Tibial artery (tissue), 4 donors: ENCODE measurements at regions not wholly inside any gene's neighbourhood (a gene's known extent, or its start where the extent isn't known, plus 50 kb on each side); places are given as distances from the start of the nearest gene placed in this dataset.

ENCODE experiments used
- DNase-seq, 2 donors: peaks; one replicate each; pipeline ENCODE4 v3.0.0-alpha.2; 2019
- H3K27ac ChIP-seq, 2 donors: fragments of 200-600 bp; sonication (generic) in 1 of 2; 1 replicate in 1 of 2; 2 replicates in 1 of 2; pipeline ENCODE4 v1.5.1; 2018 to 2019; ENCODE audit warnings: mild to moderate bottlenecking in 1 of 2
- H3K27me3 ChIP-seq, 2 donors: fragments of 200-600 bp; sonication (generic) in 1 of 2; one replicate each; pipeline versions ENCODE4 v1.5.1 to v1.6.0; 2016 to 2019
- H3K36me3 ChIP-seq, 3 donors: fragments of 200-600 bp; sonication (generic) in 2 of 3; one replicate each; pipeline ENCODE4 v1.5.1; 2016 to 2019; ENCODE audit warnings: mild to moderate bottlenecking in 2 of 3
- H3K4me1 ChIP-seq, 4 donors: fragments of 200-600 bp; sonication (generic) in 2 of 4; 1 replicate in 3 of 4; 2 replicates in 1 of 4; pipeline ENCODE4 v1.5.1; 2016 to 2019
- H3K4me3 ChIP-seq, 2 donors: fragments of 200-600 bp; sonication (generic) in 1 of 2; 1 replicate in 1 of 2; 2 replicates in 1 of 2; pipeline ENCODE4 v1.5.1; 2018 to 2019; ENCODE audit warnings: mild to moderate bottlenecking in 2 of 2
- H3K9me3 ChIP-seq, 3 donors: fragments of 200-600 bp; sonication (generic) in 1 of 3; one replicate each; pipeline ENCODE4 v1.5.1; 2016 to 2019
- CTCF ChIP-seq, 2 experiments: fragments of 200-600 bp in 1 of 2; fragments of 450-650 bp in 1 of 2; IDR thresholded peaks; one replicate each; pipeline ENCODE4 v1.5.1; 2017 to 2019; ENCODE audit warnings: antibody characterized with exemption in 2 of 2, mild to moderate bottlenecking in 1 of 2, moderate library complexity in 1 of 2
- intact Hi-C: fragments of 100-400 bp; cut with DNase I; formaldehyde crosslinking; loops from one replicate; pipeline ENCODE4 v1.15.0; 2023; ENCODE audit warnings: low total_unique reads

- intact Hi-C loops, result no loop called here
- no peaks in the 10 kb centered on the region for H3K9me3 ChIP-seq
- H3K36me3 ChIP-seq, result no peaks in the 10 kb centered on the region
- H3K4me3 ChIP-seq, result no peak overlapping the region
- H3K4me1 ChIP-seq, result peaks cover 0 to 23% (median 0%) of the 10 kb centered on the region in 4 donors
- H3K27ac ChIP-seq, result peak overlapping the region in 1 of 2 donors; percentile 5
- no peak for DNase-seq
- no peaks in the 10 kb centered on the region for H3K27me3 ChIP-seq
- no peak for TF ChIP-seq CTCF (IDR thresholded peaks at IDR 0.05)
Observed at GRCh38 chr6:77326711-77327110, 136.6 kb downstream of the HTR1B start.

- Histone ChIP-seq H3K4me1 (peaks cover 0 to 23% (median 0%) of the 10 kb centered on the region in 4 donors), H3K36me3 (no peaks in the 10 kb centered on the region), H3K27ac (peak overlapping the region in 1 of 2 donors; percentile 5), H3K4me3 (no peak overlapping the region), H3K27me3 (no peaks in the 10 kb centered on the region), H3K9me3 (no peaks in the 10 kb centered on the region)
- intact Hi-C loops, result no loop called here
- DNase-seq, result no peak
- TF ChIP-seq CTCF (IDR thresholded peaks at IDR 0.05), result no peak
Observed at GRCh38 chr6:77326029-77326428, 137.3 kb downstream of the HTR1B start.

GRCh38 chr6:77324866-77325265, 138.4 kb downstream of the HTR1B start:
- Histone ChIP-seq H3K4me1 (peaks cover 0 to 23% (median 0%) of the 10 kb centered on the region in 4 donors), H3K27ac (peak overlapping the region in 1 of 2 donors; percentile 13), H3K9me3 (no peaks in the 10 kb centered on the region), H3K36me3 (no peaks in the 10 kb centered on the region), H3K27me3 (no peaks in the 10 kb centered on the region), H3K4me3 (no peak overlapping the region)
- no peak for TF ChIP-seq CTCF (IDR thresholded peaks at IDR 0.05)
- peak in 1 of 2 donors; percentile 54 for DNase-seq
- intact Hi-C loops, result no loop called here

- Histone ChIP-seq H3K9me3 (no peaks in the 10 kb centered on the region), H3K36me3 (no peaks in the 10 kb centered on the region), H3K4me1 (peaks cover 0 to 23% (median 0%) of the 10 kb centered on the region in 4 donors), H3K27me3 (no peaks in the 10 kb centered on the region), H3K4me3 (no peak overlapping the region), H3K27ac (no peak overlapping the region)
- no peak for DNase-seq
- intact Hi-C loops, result no loop called here
- no peak for TF ChIP-seq CTCF (IDR thresholded peaks at IDR 0.05)
Observed at GRCh38 chr6:77322604-77323003, 140.7 kb downstream of the HTR1B start.

GRCh38 chr6:77318256-77318655, 145.0 kb downstream of the HTR1B start:
- no peak overlapping the region for H3K4me3 ChIP-seq

More at GRCh38 chr6:77318256-77318655, 145.0 kb downstream of the HTR1B start:
- no peaks in the 10 kb centered on the region for H3K9me3 ChIP-seq
- intact Hi-C loops, result no loop called here
- H3K36me3 ChIP-seq, result no peaks in the 10 kb centered on the region
- H3K27me3 ChIP-seq, result no peaks in the 10 kb centered on the region
- TF ChIP-seq CTCF (IDR thresholded peaks at IDR 0.05), result no peak
- H3K4me1 ChIP-seq, result no peaks in the 10 kb centered on the region
- H3K27ac ChIP-seq, result no peak overlapping the region
- DNase-seq, result no peak
